HCT116 (cell line): ENCODE measurements at regions not wholly inside any gene's neighbourhood (a gene's known extent, or its start where the extent isn't known, plus 50 kb on each side); places are given as distances from the start of the nearest gene placed in this dataset.

Experiments used
- ATAC-seq: fragments of 200-7000 bp; cut with Tn5 transposase; 2 replicates; pipeline ENCODE4 v1.9.1; 2020; ENCODE audit warnings: mild to moderate bottlenecking, moderate library complexity
- BruUV-seq: library from RNA; stranded (reverse); fragments of 400-500 nt; replicated peaks from 2 replicates; lab custom pipeline; 2021; lab: Mats Ljungman, UMichigan
- CTCF ChIA-PET: fragments of 300-600 bp; sonication (Branson Sonifier 250); formaldehyde crosslinking; loops from one replicate; lab custom pipeline; 2021; ENCODE audit warnings: antibody characterized with exemption; lab: Charles Lee
- POLR2A ChIA-PET: fragments of 300-600, 350-600 bp; sonication (Branson Sonifier 250); formaldehyde crosslinking; loops from one replicate; lab custom pipeline; 2021; ENCODE audit warnings: antibody characterized with exemption; lab: Charles Lee
- RAD21 ChIA-PET, 2 experiments: fragments of 300-600 bp; sonication (Branson Sonifier 250); formaldehyde crosslinking; loops; one replicate each; lab custom pipeline; 2023; ENCODE audit warnings: low total read pairs in 2 of 2; ENCODE audit not compliant: uncharacterized antibody in 2 of 2, unreplicated experiment in 2 of 2, low non-redundant PET in 1 of 2; lab: Charles Lee
- DNase-seq: peaks from one replicate; pipeline ENCODE4 v3.0.0-alpha.2; 2010; ENCODE audit warnings: low read depth, low spot score
- H2AFZ ChIP-seq: fragments of 200-600 bp; shearing (Covaris generic), sonication (generic); 2 replicates; pipeline ENCODE4 v1.6.1; 2017; ENCODE audit warnings: low read depth, mixed run types, mixed read lengths, antibody characterized with exemption, low read length; ENCODE audit not compliant: poor library complexity, severe bottlenecking
- H3K27ac ChIP-seq: 2 replicates; pipeline ENCODE4 v1.5.1; 2012; ENCODE audit warnings: low read depth, low read length
- H3K27me3 ChIP-seq: fragments of 200-600 bp; sonication (generic); 2 replicates; pipeline ENCODE4 v1.6.1; 2016; ENCODE audit warnings: mixed run types, low read length, mixed read lengths; ENCODE audit not compliant: insufficient read depth
- H3K36me3 ChIP-seq, 2 experiments: fragments of 200-500 bp in 1 of 2; fragments of 200-600 bp in 1 of 2; sonication (Bioruptor generic) in 1 of 2; sonication (generic) in 1 of 2; 2 replicates each; pipeline versions ENCODE4 v1.5.1 to v1.6.1; 2014 to 2016; ENCODE audit warnings: low read length in 2 of 2, inconsistent platforms in 1 of 2, mixed read lengths in 1 of 2, mixed run types in 1 of 2; ENCODE audit not compliant: insufficient read depth in 2 of 2, control insufficient read depth in 1 of 2
- H3K4me1 ChIP-seq, 2 experiments: fragments of 200-600 bp in 1 of 2; sonication (generic) in 1 of 2; 2 replicates each; pipeline versions ENCODE4 v1.5.1 to v1.6.1; 2012 to 2017; ENCODE audit warnings: low read length in 2 of 2, inconsistent platforms in 1 of 2, mild to moderate bottlenecking in 1 of 2, mixed read lengths in 1 of 2, mixed run types in 1 of 2, moderate library complexity in 1 of 2; ENCODE audit not compliant: insufficient read depth in 2 of 2, control insufficient read depth in 1 of 2
- H3K4me2 ChIP-seq: fragments of 200-600 bp; sonication (generic); 2 replicates; pipeline ENCODE4 v1.6.1; 2017; ENCODE audit warnings: mixed run types, low read length, mixed read lengths
- H3K4me3 ChIP-seq, 2 experiments: fragments of 200-600 bp in 1 of 2; sonication (generic) in 1 of 2; replicated peaks in 1 of 2; 2 replicates each; pipeline ENCODE4 v1.5.1; 2011 to 2016; ENCODE audit warnings: low read length in 2 of 2, control low read depth in 1 of 2, low read depth in 1 of 2, mild to moderate bottlenecking in 1 of 2, mixed read lengths in 1 of 2, mixed run types in 1 of 2
- H3K79me2 ChIP-seq: fragments of 200-600 bp; sonication (generic); 2 replicates; pipeline ENCODE4 v1.6.1; 2017; ENCODE audit warnings: mild to moderate bottlenecking, mixed run types, low read length, moderate library complexity, mixed read lengths; ENCODE audit not compliant: insufficient read depth
- H3K9ac ChIP-seq: fragments of 200-600 bp; sonication (generic); 2 replicates; pipeline ENCODE4 v1.6.1; 2016; ENCODE audit warnings: low read length, mixed read lengths
- H3K9me2 ChIP-seq: fragments of 200-600 bp; sonication (generic), shearing (Covaris generic); 2 replicates; pipeline ENCODE4 v1.6.1; 2017; ENCODE audit warnings: mixed run types, mild to moderate bottlenecking, moderate library complexity; ENCODE audit not compliant: insufficient read depth
- H3K9me3 ChIP-seq, 2 experiments: fragments of 200-500 bp in 1 of 2; fragments of 200-600 bp in 1 of 2; sonication (Bioruptor generic) in 1 of 2; sonication (generic) in 1 of 2; 2 replicates each; pipeline ENCODE4 v1.6.1; 2014 to 2017; ENCODE audit warnings: low read length in 2 of 2, mixed read lengths in 2 of 2, inconsistent platforms in 1 of 2, low read depth in 1 of 2, mild to moderate bottlenecking in 1 of 2, mixed run types in 1 of 2, moderate library complexity in 1 of 2; ENCODE audit not compliant: control insufficient read depth in 1 of 2, insufficient read depth in 1 of 2
- H4K20me1 ChIP-seq: fragments of 200-600 bp; sonication (generic), shearing (Covaris generic); 2 replicates; pipeline ENCODE4 v1.6.1; 2017; ENCODE audit warnings: mixed run types, mild to moderate bottlenecking, moderate library complexity; ENCODE audit not compliant: insufficient read depth
- CBX3 ChIP-seq: IDR thresholded peaks from 2 replicates; pipeline ENCODE4 v1.6.1; 2012; ENCODE audit warnings: low read depth
- CEBPB ChIP-seq: IDR thresholded peaks from 2 replicates; pipeline ENCODE4 v1.6.1; 2012; ENCODE audit warnings: low read depth
- EGR1 ChIP-seq: IDR thresholded peaks from 2 replicates; pipeline ENCODE4 v1.6.1; 2012; ENCODE audit warnings: low read depth
- ELF1 ChIP-seq: IDR thresholded peaks from 2 replicates; pipeline ENCODE4 v1.6.1; 2012; ENCODE audit warnings: low read depth, borderline replicate concordance
- EZH2 ChIP-seq: fragments of 200-600 bp; sonication (generic); IDR thresholded peaks from 2 replicates; pipeline ENCODE4 v1.6.1; 2017; ENCODE audit warnings: antibody characterized with exemption, mixed run types
- EZH2phosphoT487 ChIP-seq: fragments of 200-600 bp; IDR thresholded peaks from 2 replicates; pipeline ENCODE4 v1.6.1; 2018; ENCODE audit warnings: antibody characterized with exemption, borderline replicate concordance
- FOSL1 ChIP-seq: IDR thresholded peaks from 2 replicates; pipeline ENCODE4 v1.6.1; 2012; ENCODE audit warnings: low read depth
- JUND ChIP-seq: IDR thresholded peaks from 2 replicates; pipeline ENCODE4 v1.6.1; 2012
- MAX ChIP-seq: IDR thresholded peaks from 2 replicates; pipeline ENCODE4 v1.6.1; 2012
- POLR2A ChIP-seq: IDR thresholded peaks from 2 replicates; pipeline ENCODE4 v1.7.0; 2011; ENCODE audit warnings: borderline replicate concordance; ENCODE audit not compliant: insufficient read depth, insufficient read length; ENCODE audit errors: extremely low read depth
- POLR2AphosphoS5 ChIP-seq: IDR thresholded peaks from 2 replicates; pipeline ENCODE4 v1.6.1; 2011; ENCODE audit warnings: mild to moderate bottlenecking, low read depth, low read length, moderate library complexity
- RAD21 ChIP-seq: IDR thresholded peaks from 2 replicates; pipeline ENCODE4 v1.6.1; 2012; ENCODE audit warnings: low read depth, mild to moderate bottlenecking
- SIN3A ChIP-seq: IDR thresholded peaks from 2 replicates; pipeline ENCODE4 v1.6.1; 2012; ENCODE audit warnings: low read depth
- SRF ChIP-seq: IDR thresholded peaks from 2 replicates; pipeline ENCODE4 v1.6.1; 2012; ENCODE audit warnings: low read depth
- TCF7L2 ChIP-seq: IDR thresholded peaks from 2 replicates; pipeline ENCODE4 v1.7.0; 2011; ENCODE audit warnings: borderline replicate concordance, inconsistent platforms; ENCODE audit not compliant: insufficient read depth, insufficient read length; ENCODE audit errors: extremely low read depth
- ZFX ChIP-seq: fragments of 450-650 bp; IDR thresholded peaks from 2 replicates; pipeline ENCODE4 v1.6.1; 2017
- ZNF274 ChIP-seq: fragments of 200-500 bp; sonication (Bioruptor generic); IDR thresholded peaks from 2 replicates; pipeline ENCODE4 v1.6.1; 2014; ENCODE audit warnings: mild to moderate bottlenecking, low read depth, low read length, inconsistent platforms
- intact Hi-C: fragments of 100-400 bp; cut with micrococcal nuclease; formaldehyde crosslinking; loops from 2 replicates; pipeline ENCODE4 v1.10.0; 2022

- no TSS peak for BruUV-seq
- Histone ChIP-seq H3K9ac (no peak overlapping the region), H3K9me2 (no peaks in the 10 kb centered on the region), H3K27ac (no peak overlapping the region), H3K4me1 (no peaks in the 10 kb centered on the region), H3K4me3 (no peak overlapping the region), H3K4me2 (no peak overlapping the region), H3K79me2 (no peaks in the 10 kb centered on the region), H3K9me3 (no peaks in the 10 kb centered on the region), H2AFZ (no peak overlapping the region), H3K36me3 (no peaks in the 10 kb centered on the region), H3K27me3 (peaks cover 11% of the 10 kb centered on the region; the same call in 1 of the 2 replicates), H4K20me1 (no peaks in the 10 kb centered on the region)
- TF ChIP-seq SIN3A (no peak), JUND (no peak), RAD21 (no peak), FOSL1 (no peak), ZNF274 (no peak), CBX3 (no peak), CEBPB (no peak), SRF (no peak), POLR2AphosphoS5 (no peak), ZFX (no peak), POLR2A (no peak), ELF1 (no peak), TCF7L2 (no peak), EGR1 (no peak), MAX (no peak), EZH2phosphoT487 (no peak), EZH2 (no peak)
- ChIA-PET RAD21 (no interaction called here), CTCF (no interaction called here), POLR2A (no interaction called here)
- no peak for ATAC-seq
- intact Hi-C loops = no loop called here
- no peak for DNase-seq
Measured at GRCh38 chr1:177857285-177857684, 112.6 kb downstream of the SEC16B start.
